Keratinocyte (primary cell): ENCODE measurements at regions not wholly inside any gene's neighbourhood (a gene's known extent, or its start where the extent isn't known, plus 50 kb on each side); places are given as distances from the start of the nearest gene placed in this dataset.

Experiments
- EZH2 ChIP-seq: IDR thresholded peaks from one replicate; pipeline ENCODE4 v1.6.1; 2012; ENCODE audit warnings: inconsistent platforms, mild to moderate bottlenecking, low read length, moderate library complexity
- TF ChIP-seq, protein P1 (sequence below), 3 experiments: IDR thresholded peaks in 1 of 3; conservative IDR thresholded peaks in 1 of 3; optimal IDR thresholded peaks in 1 of 3; 2 replicates in 2 of 3; 3 replicates in 1 of 3; pipeline versions ENCODE3 to v1.5.1; 2011; ENCODE audit warnings: low read length in 3 of 3, mild to moderate bottlenecking in 3 of 3, moderate library complexity in 2 of 3, control low read depth in 1 of 3, inconsistent platforms in 1 of 3; ENCODE audit not compliant: insufficient read depth in 2 of 3; ENCODE audit errors: extremely low read depth in 1 of 3

DNA sequence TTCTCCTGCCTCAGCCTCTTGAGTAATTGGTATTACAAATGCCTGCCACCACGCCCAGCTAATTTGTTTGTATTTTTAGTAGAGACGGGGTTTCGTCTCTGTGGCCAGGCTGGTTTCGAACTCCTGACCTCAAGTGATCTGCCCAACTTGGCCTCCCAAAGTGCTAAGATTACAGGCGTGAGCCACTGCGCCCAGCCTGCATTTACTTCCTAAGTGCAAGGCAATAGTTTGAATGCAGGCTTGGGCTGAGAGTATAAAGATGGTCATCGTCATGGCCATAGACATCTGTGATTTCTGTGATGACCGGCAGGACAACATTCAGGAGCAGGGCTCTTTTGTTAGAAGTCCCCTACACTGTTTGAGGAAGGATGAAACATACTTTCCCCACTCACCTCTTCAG is 393.9 kb upstream of the SHH start:
- TF ChIP-seq, protein P1, sequence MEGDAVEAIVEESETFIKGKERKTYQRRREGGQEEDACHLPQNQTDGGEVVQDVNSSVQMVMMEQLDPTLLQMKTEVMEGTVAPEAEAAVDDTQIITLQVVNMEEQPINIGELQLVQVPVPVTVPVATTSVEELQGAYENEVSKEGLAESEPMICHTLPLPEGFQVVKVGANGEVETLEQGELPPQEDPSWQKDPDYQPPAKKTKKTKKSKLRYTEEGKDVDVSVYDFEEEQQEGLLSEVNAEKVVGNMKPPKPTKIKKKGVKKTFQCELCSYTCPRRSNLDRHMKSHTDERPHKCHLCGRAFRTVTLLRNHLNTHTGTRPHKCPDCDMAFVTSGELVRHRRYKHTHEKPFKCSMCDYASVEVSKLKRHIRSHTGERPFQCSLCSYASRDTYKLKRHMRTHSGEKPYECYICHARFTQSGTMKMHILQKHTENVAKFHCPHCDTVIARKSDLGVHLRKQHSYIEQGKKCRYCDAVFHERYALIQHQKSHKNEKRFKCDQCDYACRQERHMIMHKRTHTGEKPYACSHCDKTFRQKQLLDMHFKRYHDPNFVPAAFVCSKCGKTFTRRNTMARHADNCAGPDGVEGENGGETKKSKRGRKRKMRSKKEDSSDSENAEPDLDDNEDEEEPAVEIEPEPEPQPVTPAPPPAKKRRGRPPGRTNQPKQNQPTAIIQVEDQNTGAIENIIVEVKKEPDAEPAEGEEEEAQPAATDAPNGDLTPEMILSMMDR (optimal IDR thresholded peaks at IDR 0.05 in 1 of 3, IDR thresholded peaks at IDR 0.05 in 1 of 3, conservative IDR thresholded peaks at IDR 0.05 in 1 of 3; ENCODE audit: extremely low read depth in 1 of 3, insufficient read depth in 2 of 3, low read length in 3 of 3), result no peak
- TF ChIP-seq EZH2, result no peak
